CD4-positive, alpha-beta T cell treated with Interleukin-15 for 4 hours (primary cell): ENCODE measurements at regions not wholly inside any gene's neighbourhood (a gene's known extent, or its start where the extent isn't known, plus 50 kb on each side); places are given as distances from the start of the nearest gene placed in this dataset.
"Not testable (repeated sequence)": the region's sequence is repeated elsewhere in the genome, so short reads cannot be mapped to it uniquely, and the experiment has no call there.

Source experiments
- DNase-seq: peaks from one replicate; pipeline ENCODE4 v3.0.0-alpha.2; 2020; ENCODE audit warnings: low spot score

GRCh38 chr4:66032571-66032970 is 362.3 kb upstream of the EPHA5 start:
- no peak for DNase-seq

DNA sequence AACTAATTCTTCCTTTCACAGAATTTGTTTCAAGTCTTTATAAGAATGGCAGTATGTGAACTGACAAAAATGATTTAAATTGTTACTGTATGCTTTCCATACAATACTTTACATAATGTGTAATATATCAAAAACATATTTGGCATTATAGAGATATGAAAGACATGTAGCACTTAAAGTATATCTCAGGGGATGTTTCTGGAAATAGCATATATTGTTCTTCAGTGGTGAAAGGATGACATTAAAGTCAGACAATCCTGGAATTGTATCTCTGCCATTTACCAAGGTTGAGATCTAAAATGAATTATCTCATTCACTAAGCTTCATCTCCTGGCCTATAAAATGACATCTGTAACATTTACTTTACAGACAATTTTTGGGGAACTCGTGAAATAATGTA is 358.4 kb upstream of the EPHA5 start:
- DNase-seq: no peak

DNA sequence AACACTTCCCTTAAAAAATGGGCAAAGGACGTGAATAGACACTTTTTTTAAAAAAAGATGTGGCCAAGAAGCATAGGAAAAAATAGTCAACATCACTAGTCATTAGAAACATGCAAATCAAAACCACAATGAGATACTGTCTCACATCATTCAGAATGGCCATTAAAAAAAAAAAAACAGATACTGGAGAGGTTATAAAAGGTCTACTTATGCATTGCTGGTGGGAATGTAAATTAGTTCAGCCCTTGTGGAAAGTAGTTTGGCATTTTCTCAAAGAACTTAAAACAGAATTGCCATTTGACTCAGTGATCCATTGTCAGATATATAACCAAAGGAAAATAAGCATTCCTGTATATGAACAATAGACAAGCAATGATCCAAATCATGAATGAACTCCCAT is 352.8 kb upstream of the EPHA5 start:
- no peak for DNase-seq

DNA sequence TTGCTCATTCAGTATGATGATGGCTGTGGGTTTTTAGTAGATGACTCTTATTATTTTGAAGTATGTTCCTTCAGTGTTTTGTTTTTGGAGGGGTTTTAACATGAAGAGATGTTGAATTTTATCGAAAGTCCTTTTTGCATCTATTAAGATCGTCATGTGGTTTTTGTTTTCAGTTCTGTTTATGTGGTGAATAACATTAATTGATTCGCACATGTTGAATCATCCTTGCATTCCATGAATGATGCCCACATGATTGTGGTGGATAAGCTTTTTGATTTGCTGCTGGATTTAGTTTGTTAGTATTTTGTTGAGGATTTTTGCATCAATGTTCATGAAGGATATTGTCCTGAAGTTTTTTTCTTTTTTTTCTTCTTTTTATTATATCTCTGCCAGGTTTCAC is 347.4 kb upstream of the EPHA5 start:
- DNase-seq: no peak

GRCh38 chr4:66016240-66016639 is 346.0 kb upstream of the EPHA5 start:
- DNase-seq: no peak

- no peak for DNase-seq
Measured at GRCh38 chr4:66014146-66014765, 344.0 kb upstream of the EPHA5 start.

DNA sequence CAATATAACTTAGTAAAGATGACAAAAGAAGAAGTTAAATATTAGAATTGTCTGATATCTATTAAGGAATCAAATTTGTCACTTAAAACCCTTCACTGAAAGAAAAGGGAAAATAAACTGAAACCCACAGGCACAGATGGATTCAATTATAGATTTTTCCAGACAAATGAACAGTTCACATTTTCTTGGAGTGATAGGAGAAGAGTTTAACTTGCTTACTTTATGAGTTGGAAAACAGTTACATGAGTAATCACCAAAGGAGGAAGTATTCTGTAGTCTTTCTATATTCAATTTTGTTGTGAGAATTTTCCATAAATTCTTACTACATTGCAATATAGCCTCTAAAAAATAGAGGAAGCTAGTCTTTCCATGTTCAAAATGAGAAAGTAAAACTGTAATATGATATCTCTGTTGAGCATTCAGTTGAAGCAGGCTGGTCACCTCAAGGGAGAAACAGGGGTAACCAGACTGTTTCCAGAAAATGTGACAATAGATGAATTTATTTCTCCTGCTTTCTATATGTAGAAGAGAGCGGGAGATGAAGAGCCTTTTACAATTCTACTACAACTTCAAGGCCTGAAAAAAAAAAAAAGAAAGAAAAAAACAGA is 330.3 kb upstream of the EPHA5 start:
- no peak for DNase-seq

- no peak for DNase-seq
Measured at GRCh38 chr4:65999518-65999871, 329.2 kb upstream of the EPHA5 start.

DNA sequence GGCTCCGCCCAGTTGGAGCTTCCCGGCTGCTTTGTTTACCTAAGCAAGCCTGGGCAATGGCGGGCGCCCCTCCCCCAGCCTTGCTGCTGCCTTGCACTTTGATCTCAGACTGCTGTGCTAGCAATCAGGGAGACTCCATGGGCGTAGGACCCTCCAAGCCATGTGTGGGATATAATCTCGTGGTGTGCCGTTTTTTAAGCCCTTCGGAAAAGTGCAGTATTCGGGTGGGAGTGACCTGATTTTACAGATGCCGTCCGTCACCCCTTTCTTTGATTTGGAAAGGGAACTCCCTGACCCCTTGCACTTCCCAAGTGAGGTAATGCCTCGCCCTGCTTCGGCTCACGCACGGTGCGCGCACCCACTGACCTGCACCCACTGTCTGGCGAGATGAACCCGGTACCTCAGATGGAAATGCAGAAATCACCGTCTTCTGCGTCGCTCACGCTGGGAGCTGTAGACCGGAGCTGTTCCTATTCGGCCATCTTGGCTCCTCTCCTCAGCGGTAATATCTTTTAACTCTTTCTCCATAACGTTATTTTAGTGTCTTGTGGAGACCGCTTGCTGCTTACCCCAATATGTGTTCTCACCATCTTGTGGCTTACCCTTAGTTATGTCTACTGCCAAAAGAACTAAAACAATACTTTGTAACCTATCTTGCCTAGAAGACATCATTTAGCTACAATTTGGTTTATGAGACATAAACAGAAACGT is 328.7 kb upstream of the EPHA5 start:
- not testable (repeated sequence) for DNase-seq

DNA sequence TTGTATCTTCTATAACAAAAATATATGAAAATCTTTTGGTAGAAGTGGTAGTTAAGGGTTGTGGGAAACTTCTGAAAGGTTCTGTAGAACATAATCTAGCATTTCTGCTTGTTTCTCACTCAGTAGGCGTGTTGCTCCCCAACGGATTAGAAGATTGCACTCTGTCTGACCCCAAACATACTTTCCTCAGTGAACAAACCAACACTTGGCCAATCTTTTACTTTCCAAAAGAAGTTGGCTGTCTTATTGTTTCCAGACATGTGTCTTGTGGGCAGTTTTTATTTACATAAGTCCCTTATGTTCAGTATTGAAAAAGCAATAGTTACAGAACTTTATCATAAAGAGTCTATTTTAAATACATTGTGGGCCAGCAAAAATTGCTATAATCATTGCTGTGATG is 312.8 kb upstream of the EPHA5 start:
- DNase-seq: no peak

DNA sequence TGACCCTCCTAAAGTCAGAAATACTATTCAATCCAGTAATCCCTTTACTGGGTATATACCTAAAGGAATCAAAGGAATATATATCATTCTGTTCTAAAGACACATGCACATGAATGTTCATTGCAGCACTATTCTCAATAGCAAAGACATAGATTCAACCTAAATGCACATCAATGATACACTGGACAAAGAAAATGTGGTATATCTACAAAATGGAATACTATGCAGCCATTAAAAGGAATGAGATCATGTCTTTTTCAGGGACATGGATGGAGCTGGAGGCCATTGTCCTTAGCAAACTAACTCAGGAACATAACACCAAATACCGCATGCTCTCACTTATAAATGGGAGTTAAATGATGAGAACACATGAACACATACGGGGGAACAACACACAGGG is 306.0 kb upstream of the EPHA5 start:
- no peak for DNase-seq

- DNase-seq: no peak
Measured at GRCh38 chr4:65973186-65973585, 302.9 kb upstream of the EPHA5 start.

GRCh38 chr4:65971686-65972085 is 301.4 kb upstream of the EPHA5 start:
- no peak for DNase-seq

DNA sequence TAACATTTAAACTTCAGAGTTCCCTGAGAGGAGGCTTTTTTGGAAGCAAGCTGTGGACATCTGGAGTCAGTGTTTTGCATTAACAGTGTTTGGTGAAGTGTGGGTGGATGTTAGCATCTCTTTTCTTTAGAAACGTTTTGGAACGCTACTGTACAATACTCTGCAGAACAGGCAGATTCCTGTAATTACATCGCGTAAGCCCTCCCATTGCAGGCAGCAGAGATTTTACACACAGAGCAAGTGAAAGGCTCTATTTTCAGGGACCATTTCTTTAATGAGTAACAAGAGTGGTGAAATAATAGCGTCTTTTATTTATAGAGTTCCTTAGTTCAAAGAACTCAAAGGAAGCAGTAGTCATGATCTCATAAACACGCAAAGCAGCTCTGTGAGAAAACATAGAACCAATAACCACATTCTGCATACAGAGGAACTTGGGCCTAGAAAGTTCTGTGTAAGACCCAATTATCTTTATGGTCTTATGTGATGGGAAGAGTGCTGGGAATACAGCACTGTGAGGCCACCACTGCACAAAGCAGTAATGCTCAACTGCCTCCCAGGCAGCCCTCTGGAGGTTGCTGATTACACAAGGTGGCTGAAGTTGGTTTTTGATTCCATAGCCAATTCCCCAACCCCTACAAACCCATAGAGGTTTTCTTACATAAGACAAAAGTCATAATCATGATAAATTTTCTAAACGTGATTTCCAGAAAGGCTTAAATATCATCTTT is 298.7 kb upstream of the EPHA5 start:
- DNase-seq: no peak

DNA sequence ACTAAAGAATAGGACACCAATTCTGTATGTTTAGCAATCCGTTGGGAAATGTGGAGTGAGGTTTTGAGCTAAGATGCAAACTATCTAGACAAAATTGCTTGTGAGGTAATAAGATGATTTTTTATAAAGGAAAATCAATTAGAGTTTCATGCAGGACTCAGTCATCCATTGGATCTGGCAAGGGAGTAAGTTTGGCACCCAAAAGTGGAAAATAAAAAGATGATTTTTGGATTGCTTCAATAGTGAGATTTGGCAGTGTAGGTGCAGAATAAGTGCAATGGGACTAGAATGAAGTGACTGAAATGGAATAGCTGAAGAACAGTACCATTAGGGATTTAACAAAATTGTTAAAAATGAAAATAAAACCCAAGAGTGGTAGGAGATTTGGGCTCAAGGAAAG is 290.5 kb upstream of the EPHA5 start:
- no peak for DNase-seq

DNA sequence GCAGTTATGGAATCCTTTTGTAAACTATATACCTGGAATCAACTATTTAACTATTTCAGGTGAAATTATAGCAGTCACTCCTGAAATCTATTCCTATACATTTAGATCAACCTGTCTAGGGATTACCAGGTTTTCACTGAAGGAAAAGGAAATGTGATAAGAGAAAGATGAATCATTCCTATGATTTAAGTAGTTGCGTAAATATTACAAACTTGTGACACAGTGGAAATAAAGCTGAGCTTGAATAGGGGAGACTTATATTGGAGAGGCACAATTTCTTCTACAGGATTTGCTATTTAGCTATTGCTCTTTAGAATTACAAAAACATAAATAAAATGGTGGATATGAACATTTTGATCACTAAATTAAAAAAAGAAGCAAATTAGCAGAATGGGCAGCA is 284.1 kb upstream of the EPHA5 start:
- DNase-seq: no peak

DNA sequence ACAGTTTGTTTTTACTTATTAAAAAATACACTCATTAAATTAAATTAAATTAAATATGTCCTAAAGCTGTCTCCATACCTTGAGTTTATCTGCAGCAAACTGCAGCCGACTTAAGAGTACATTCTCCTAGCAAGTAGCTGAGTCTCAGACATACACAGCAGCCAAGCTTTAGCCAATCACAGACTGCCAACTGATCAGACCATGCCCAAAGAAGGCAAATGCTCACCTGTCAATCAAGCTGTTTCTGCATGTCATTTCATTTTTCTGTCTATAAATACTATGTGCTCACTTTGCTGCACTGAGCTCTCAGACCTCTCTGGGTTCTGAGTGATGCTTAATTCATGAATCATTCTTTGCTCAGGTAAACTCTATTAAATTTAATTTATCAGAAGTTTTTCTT is 280.9 kb upstream of the EPHA5 start:
- no peak for DNase-seq

DNA sequence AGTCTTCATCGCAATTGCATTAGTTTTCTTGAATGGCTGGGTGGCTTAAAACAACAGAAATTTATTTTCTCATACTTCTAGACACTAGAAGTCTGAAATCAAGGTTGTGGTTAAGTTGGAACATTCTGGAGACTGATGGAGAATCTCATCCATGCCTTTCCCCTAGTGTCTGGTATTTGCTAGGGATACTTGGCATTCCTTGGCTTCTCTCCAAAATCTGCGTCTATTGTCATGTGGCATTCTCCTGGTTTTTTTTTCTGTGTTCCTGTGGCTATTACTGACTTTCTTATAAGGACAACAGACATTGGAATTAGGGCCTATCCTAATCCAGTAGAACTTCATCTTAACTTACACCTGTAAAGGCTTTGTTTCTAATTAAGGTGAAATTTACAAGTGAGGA is 272.8 kb upstream of the EPHA5 start:
- DNase-seq: no peak

DNA sequence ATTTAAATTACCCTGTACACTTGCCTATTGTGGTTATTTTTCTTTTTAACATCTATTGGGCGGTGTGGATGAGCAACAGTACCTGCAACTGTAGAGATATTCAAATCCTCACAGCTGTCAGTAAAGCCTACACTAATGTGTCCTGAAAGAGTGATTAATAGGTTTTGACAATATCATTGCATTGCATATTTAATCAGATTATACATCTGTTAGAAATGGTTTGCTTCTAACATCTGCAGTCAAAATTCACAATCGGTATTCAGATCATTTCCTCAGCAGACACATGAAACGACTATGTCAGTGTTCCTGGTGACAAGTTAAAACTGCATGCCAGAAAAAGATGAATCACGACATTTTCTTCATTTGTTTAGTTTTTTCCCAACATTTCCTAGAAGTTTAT is 254.6 kb upstream of the EPHA5 start:
- DNase-seq: no peak

DNA sequence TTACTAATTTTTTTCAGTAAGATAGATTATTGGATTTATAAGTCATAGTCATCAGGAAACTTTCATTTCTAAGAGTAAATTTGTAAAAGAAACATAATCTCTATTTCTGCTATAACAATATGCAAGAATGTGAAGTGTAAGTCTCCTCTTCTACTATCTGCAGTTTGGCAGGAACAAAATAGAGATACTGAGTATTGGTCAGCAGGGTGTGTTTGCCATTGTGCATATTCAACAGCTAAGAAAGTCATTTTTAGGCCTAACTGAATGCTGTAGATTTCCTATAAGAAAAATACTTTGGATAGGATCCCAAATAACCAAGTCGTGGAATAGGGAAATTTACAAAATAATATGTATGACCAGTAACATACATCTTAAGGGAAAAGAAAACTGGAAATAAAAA is 253.3 kb upstream of the EPHA5 start:
- no peak for DNase-seq

GRCh38 chr4:65921180-65921579 is 250.9 kb upstream of the EPHA5 start:
- no peak for DNase-seq

DNA sequence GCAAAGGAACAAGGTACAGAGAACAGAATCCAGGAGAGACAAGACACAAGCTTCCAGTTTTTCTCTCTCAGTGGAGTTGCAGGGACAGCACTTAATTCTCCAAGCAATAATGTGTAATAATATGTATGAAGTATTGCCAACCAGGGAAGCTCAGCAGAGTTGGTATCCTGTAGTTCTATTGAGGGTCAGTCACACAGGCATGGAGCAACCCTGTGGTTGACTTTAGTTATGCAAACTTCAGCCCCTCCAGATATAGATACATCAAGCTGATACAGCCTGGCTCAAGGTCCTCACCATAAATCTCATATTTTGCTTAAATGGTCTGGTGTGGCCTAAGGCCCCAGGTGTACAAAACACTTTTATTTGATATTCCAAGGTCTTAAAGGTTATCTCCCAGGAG is 248.6 kb upstream of the EPHA5 start:
- no peak for DNase-seq

DNA sequence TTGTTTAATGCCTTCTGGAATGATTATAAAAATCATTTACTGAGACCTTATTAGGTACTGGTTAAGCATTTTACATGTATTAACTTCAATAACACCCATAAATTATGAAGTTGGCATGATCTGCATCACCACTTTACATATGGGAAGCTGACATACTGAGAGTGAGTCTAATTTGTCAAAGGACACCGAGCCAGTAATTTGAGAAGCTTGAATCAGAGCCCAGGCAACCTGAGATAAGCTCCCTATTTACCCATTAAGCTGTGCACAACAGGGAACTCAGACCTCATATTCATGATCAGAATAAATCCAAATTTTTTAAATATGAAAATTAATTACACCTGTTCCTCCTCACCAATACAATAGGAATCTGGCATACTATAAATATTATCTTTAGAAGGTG is 247.9 kb upstream of the EPHA5 start:
- DNase-seq: no peak
